ENCODE measurements at regions not wholly inside any gene's neighbourhood (a gene's known extent, or its start where the extent isn't known, plus 50 kb on each side); places are given as distances from the start of the nearest gene placed in this dataset.

DNA sequence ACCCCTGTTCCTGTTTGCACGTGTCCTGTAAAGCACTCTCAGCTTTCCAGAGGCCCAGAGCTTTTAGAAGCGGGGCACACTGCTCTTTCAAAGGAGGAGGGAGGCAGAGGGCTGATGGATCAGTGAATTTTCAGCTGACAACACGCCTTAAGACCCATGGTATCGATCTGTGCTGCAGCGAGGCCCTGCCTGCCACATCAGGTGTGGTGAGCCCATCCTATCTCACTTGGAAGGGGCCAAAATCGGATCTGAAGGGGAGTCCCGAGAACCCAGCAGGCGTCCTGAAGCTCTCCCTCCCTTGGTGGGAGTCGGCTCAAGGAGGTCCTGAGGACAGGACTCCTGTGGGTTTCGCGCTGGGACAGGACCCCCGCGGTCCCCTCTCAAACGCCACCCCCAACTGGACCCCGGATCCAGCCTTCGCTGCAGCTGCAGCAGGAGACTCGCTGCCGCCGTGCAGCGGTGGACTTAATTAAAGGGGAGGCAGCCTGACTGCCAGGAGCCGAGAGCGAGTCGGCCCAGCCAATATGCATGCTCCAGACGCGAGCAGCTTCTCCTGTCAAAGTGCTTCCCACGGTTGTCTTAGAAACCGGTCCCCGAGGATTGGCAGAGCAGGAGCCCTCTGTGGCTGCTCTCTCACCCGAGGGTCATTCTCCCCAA is 580.0 kb upstream of the ZNF337 start:
- TF ChIP-seq, protein P1, sequence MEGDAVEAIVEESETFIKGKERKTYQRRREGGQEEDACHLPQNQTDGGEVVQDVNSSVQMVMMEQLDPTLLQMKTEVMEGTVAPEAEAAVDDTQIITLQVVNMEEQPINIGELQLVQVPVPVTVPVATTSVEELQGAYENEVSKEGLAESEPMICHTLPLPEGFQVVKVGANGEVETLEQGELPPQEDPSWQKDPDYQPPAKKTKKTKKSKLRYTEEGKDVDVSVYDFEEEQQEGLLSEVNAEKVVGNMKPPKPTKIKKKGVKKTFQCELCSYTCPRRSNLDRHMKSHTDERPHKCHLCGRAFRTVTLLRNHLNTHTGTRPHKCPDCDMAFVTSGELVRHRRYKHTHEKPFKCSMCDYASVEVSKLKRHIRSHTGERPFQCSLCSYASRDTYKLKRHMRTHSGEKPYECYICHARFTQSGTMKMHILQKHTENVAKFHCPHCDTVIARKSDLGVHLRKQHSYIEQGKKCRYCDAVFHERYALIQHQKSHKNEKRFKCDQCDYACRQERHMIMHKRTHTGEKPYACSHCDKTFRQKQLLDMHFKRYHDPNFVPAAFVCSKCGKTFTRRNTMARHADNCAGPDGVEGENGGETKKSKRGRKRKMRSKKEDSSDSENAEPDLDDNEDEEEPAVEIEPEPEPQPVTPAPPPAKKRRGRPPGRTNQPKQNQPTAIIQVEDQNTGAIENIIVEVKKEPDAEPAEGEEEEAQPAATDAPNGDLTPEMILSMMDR (IDR thresholded peaks at IDR 0.05; ENCODE audit: low read length): no peak
- TF ChIP-seq EZH2 (optimal IDR thresholded peaks at IDR 0.05; ENCODE audit: low read depth, low read length) (no peak), EZH2phosphoT487 (IDR thresholded peaks at IDR 0.05; ENCODE audit: low read length) (no peak)

Measured in MM.1S (cell line).